Astrocyte of the cerebellum (primary cell): ENCODE measurements at regions not wholly inside any gene's neighbourhood (a gene's known extent, or its start where the extent isn't known, plus 50 kb on each side); places are given as distances from the start of the nearest gene placed in this dataset.

ENCODE experiments used
- DNase-seq: peaks from one replicate; pipeline ENCODE4 v3.0.0-alpha.2; 2011; ENCODE audit warnings: low read depth
- H3K4me3 ChIP-seq: 2 replicates; pipeline ENCODE4 v1.5.1; 2011; ENCODE audit warnings: mild to moderate bottlenecking, low read depth, low read length, moderate library complexity
- CTCF ChIP-seq: IDR thresholded peaks from 2 replicates; pipeline ENCODE4 v1.5.1; 2012; ENCODE audit warnings: low read length, low read depth, moderate library complexity, mild to moderate bottlenecking; ENCODE audit errors: missing control alignments
- in situ Hi-C: cut with HindIII; loops from 2 replicates; pipeline ENCODE4 v1.10.0; 2017; ENCODE audit warnings: low sequenced_read_pairs

GRCh38 chr7:106415433-106415832, 130.7 kb upstream of the NAMPT start:
- H3K4me3 ChIP-seq = no peak overlapping the region
- in situ Hi-C loops = no loop called here
- no peak for TF ChIP-seq CTCF
- no peak for DNase-seq

GRCh38 chr7:106413446-106413845, 128.7 kb upstream of the NAMPT start:
- in situ Hi-C loops = no loop called here
- H3K4me3 ChIP-seq = no peak overlapping the region
- no peak for TF ChIP-seq CTCF
- DNase-seq = no peak

GRCh38 chr7:106405697-106406141, 120.9 kb upstream of the NAMPT start:
- no peak for TF ChIP-seq CTCF
- in situ Hi-C loops = no loop called here

GRCh38 chr7:106402898-106403297, 118.1 kb upstream of the NAMPT start:
- no peak for DNase-seq
- TF ChIP-seq CTCF = no peak
- H3K4me3 ChIP-seq = no peak overlapping the region
- in situ Hi-C loops = no loop called here

More at GRCh38 chr7:106405697-106406141, 120.9 kb upstream of the NAMPT start:
- no peak overlapping the region for H3K4me3 ChIP-seq
- no peak for DNase-seq

GRCh38 chr7:106400923-106401322, 116.1 kb upstream of the NAMPT start:
- in situ Hi-C loops = no loop called here
- H3K4me3 ChIP-seq = no peak overlapping the region
- no peak for TF ChIP-seq CTCF
- no peak for DNase-seq

GRCh38 chr7:106398786-106399185, 114.0 kb upstream of the NAMPT start:
- in situ Hi-C loops = no loop called here
- DNase-seq = no peak
- TF ChIP-seq CTCF = no peak
- H3K4me3 ChIP-seq = no peak overlapping the region

- H3K4me3 ChIP-seq = no peak overlapping the region
- no peak for TF ChIP-seq CTCF
- in situ Hi-C loops = no loop called here
- DNase-seq = no peak
Measured at GRCh38 chr7:106397994-106398393, 113.2 kb upstream of the NAMPT start.
